ENCODE measurements at regions not wholly inside any gene's neighbourhood (a gene's known extent, or its start where the extent isn't known, plus 50 kb on each side); places are given as distances from the start of the nearest gene placed in this dataset.

DNA sequence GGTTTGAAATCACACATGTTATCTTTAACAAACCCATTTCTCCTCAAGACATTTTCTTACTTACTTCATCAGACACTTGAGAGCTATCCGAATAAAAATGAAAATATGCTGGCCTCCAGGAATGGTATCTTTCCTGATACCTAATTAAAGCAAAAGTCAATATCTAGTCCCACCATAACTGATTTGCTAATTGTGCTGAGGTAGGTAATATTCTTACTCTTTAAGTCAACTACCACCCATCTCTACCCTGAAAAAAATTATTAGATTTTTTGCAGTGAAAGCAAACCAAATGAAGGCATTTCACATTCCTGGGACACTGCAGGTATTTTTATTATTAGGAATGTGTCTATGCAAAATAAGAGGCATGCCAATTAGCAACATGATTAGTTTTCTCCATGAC is 175.8 kb downstream of the QDPR start:
- TF ChIP-seq, protein P1, sequence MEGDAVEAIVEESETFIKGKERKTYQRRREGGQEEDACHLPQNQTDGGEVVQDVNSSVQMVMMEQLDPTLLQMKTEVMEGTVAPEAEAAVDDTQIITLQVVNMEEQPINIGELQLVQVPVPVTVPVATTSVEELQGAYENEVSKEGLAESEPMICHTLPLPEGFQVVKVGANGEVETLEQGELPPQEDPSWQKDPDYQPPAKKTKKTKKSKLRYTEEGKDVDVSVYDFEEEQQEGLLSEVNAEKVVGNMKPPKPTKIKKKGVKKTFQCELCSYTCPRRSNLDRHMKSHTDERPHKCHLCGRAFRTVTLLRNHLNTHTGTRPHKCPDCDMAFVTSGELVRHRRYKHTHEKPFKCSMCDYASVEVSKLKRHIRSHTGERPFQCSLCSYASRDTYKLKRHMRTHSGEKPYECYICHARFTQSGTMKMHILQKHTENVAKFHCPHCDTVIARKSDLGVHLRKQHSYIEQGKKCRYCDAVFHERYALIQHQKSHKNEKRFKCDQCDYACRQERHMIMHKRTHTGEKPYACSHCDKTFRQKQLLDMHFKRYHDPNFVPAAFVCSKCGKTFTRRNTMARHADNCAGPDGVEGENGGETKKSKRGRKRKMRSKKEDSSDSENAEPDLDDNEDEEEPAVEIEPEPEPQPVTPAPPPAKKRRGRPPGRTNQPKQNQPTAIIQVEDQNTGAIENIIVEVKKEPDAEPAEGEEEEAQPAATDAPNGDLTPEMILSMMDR (IDR thresholded peaks at IDR 0.05) = no peak
- TF ChIP-seq EZH2 (IDR thresholded peaks at IDR 0.05) (no peak), EZH2phosphoT487 (IDR thresholded peaks at IDR 0.05) (no peak)

Data from neural progenitor cell (in vitro differentiated cells).